Calu3 (cell line): ENCODE measurements at regions not wholly inside any gene's neighbourhood (a gene's known extent, or its start where the extent isn't known, plus 50 kb on each side); places are given as distances from the start of the nearest gene placed in this dataset.

Experiments
- BruUV-seq: library from RNA; stranded (reverse); fragments of 400-500 nt; replicated peaks from 2 replicates; lab custom pipeline; 2021; lab: Mats Ljungman, UMichigan
- CTCF ChIA-PET: fragments of 300-600 bp; sonication (Branson Sonifier 250); formaldehyde crosslinking; loops from one replicate; lab custom pipeline; 2022; ENCODE audit warnings: antibody characterized with exemption; lab: Charles Lee
- DNase-seq: peaks from one replicate; pipeline ENCODE4 v3.0.0; 2022
- H3K27ac Mint-ChIP-seq: one replicate; pipeline ENCODE4 v1.8.0; 2022; ENCODE audit warnings: mixed read lengths; ENCODE audit not compliant: unreplicated experiment
- H3K27me3 Mint-ChIP-seq: one replicate; pipeline ENCODE4 v1.8.0; 2022; ENCODE audit warnings: mixed read lengths; ENCODE audit not compliant: unreplicated experiment
- H3K36me3 Mint-ChIP-seq: one replicate; pipeline ENCODE4 v1.8.0; 2022; ENCODE audit warnings: mild to moderate bottlenecking, moderate library complexity, mixed read lengths; ENCODE audit not compliant: insufficient read depth, unreplicated experiment
- H3K4me1 Mint-ChIP-seq: one replicate; pipeline ENCODE4 v1.8.0; 2022; ENCODE audit warnings: mild to moderate bottlenecking, low read depth, mixed read lengths; ENCODE audit not compliant: unreplicated experiment
- H3K4me3 Mint-ChIP-seq: one replicate; pipeline ENCODE4 v1.8.0; 2022; ENCODE audit warnings: mild to moderate bottlenecking, low read depth, moderate library complexity, mixed read lengths; ENCODE audit not compliant: unreplicated experiment
- H3K9me3 Mint-ChIP-seq: one replicate; pipeline ENCODE4 v1.8.0; 2022; ENCODE audit warnings: low read depth, mixed read lengths; ENCODE audit not compliant: unreplicated experiment
- CTCF ChIP-seq: fragments of 200-600 bp; IDR thresholded peaks from one replicate; pipeline ENCODE4 v1.8.0; 2022; ENCODE audit warnings: antibody characterized with exemption; ENCODE audit not compliant: unreplicated experiment
- intact Hi-C: fragments of 100-400 bp; cut with micrococcal nuclease; formaldehyde crosslinking; loops from one replicate; pipeline ENCODE4 v1.10.0; 2022; ENCODE audit not compliant: unreplicated experiment

- no TSS peak for BruUV-seq
- no peaks in the 10 kb centered on the region for H3K36me3 Mint-ChIP-seq
- no peaks in the 10 kb centered on the region for H3K4me1 Mint-ChIP-seq
- DNase-seq = no peak
- TF ChIP-seq CTCF = no peak
- no peak overlapping the region for H3K4me3 Mint-ChIP-seq
- intact Hi-C loops = no loop called here
- H3K27me3 Mint-ChIP-seq = no peaks in the 10 kb centered on the region
- CTCF ChIA-PET = no interaction called here
- no peak overlapping the region for H3K27ac Mint-ChIP-seq
- no peaks in the 10 kb centered on the region for H3K9me3 Mint-ChIP-seq
These were observed 236.2 kb downstream of the GLI2 start for GRCh38 chr2:120971866-120972265.

- Mint-ChIP-seq H3K27ac (no peak overlapping the region), H3K4me3 (no peak overlapping the region), H3K4me1 (no peaks in the 10 kb centered on the region), H3K9me3 (no peaks in the 10 kb centered on the region), H3K36me3 (no peaks in the 10 kb centered on the region), H3K27me3 (no peaks in the 10 kb centered on the region)
- no peak for TF ChIP-seq CTCF
- no peak for DNase-seq
- no TSS peak for BruUV-seq
- CTCF ChIA-PET = no interaction called here
- intact Hi-C loops = no loop called here
These were observed 236.6 kb downstream of the GLI2 start for GRCh38 chr2:120972286-120972685.

GRCh38 chr2:120973196-120973595 lies 237.5 kb downstream of the GLI2 start:
- Mint-ChIP-seq H3K36me3 (no peaks in the 10 kb centered on the region), H3K4me3 (no peak overlapping the region), H3K27me3 (no peaks in the 10 kb centered on the region), H3K9me3 (no peaks in the 10 kb centered on the region), H3K27ac (no peak overlapping the region), H3K4me1 (no peaks in the 10 kb centered on the region)
- CTCF ChIA-PET = no interaction called here
- BruUV-seq = no TSS peak
- intact Hi-C loops = no loop called here
- DNase-seq = no peak
- no peak for TF ChIP-seq CTCF

- no TSS peak for BruUV-seq
- Mint-ChIP-seq H3K36me3 (no peaks in the 10 kb centered on the region), H3K4me1 (no peaks in the 10 kb centered on the region), H3K27ac (no peak overlapping the region), H3K4me3 (no peak overlapping the region), H3K9me3 (no peaks in the 10 kb centered on the region), H3K27me3 (peaks cover 7% of the 10 kb centered on the region)
- CTCF ChIA-PET = no interaction called here
- no peak for DNase-seq
- TF ChIP-seq CTCF = no peak
- intact Hi-C loops = no loop called here
These were observed 239.3 kb downstream of the GLI2 start for GRCh38 chr2:120974950-120975349.
